Peyer's patch (tissue), 4 donors: ENCODE measurements at regions not wholly inside any gene's neighbourhood (a gene's known extent, or its start where the extent isn't known, plus 50 kb on each side); places are given as distances from the start of the nearest gene placed in this dataset.

ENCODE experiments used
- DNase-seq, 3 donors: peaks; one replicate each; pipeline ENCODE4 v3.0.0-alpha.2; 2017 to 2019
- H3K27ac ChIP-seq, 4 donors: fragments of 200-600 bp; sonication (generic); one replicate each; pipeline ENCODE4 v1.5.1; 2016 to 2019
- H3K27me3 ChIP-seq, 2 donors: fragments of 200-600 bp; sonication (generic); one replicate each; pipeline ENCODE4 v1.5.1; 2019
- H3K36me3 ChIP-seq, 3 donors: fragments of 200-600 bp; sonication (generic); one replicate each; pipeline ENCODE4 v1.5.1; 2016 to 2019
- H3K4me1 ChIP-seq, 4 donors: fragments of 200-600 bp; sonication (generic); one replicate each; pipeline ENCODE4 v1.5.1; 2016 to 2019
- H3K4me3 ChIP-seq, 4 donors: fragments of 200-600 bp; sonication (generic); 1 replicate in 3 of 4; 2 replicates in 1 of 4; pipeline ENCODE4 v1.5.1; 2016 to 2019; ENCODE audit warnings: mild to moderate bottlenecking in 1 of 4
- H3K9me3 ChIP-seq, 4 donors: fragments of 200-600 bp; sonication (generic); one replicate each; pipeline ENCODE4 v1.5.1; 2016 to 2019; ENCODE audit warnings: mild to moderate bottlenecking in 1 of 4
- POLR2A ChIP-seq, 2 donors: fragments of 450-650 bp; IDR thresholded peaks; one replicate each; pipeline ENCODE4 v1.5.1; 2017; ENCODE audit warnings: antibody characterized with exemption in 2 of 2, mild to moderate bottlenecking in 2 of 2, moderate library complexity in 2 of 2
- TF ChIP-seq, protein P1 (sequence below), 6 experiments: fragments of 450-650 bp in 4 of 6; fragments of 200-600 bp in 2 of 6; sonication (generic) in 1 of 6; IDR thresholded peaks; one replicate each; pipeline ENCODE4 v1.5.1; 2017 to 2019; ENCODE audit warnings: antibody characterized with exemption in 6 of 6, mild to moderate bottlenecking in 3 of 6, moderate library complexity in 1 of 6

DNA sequence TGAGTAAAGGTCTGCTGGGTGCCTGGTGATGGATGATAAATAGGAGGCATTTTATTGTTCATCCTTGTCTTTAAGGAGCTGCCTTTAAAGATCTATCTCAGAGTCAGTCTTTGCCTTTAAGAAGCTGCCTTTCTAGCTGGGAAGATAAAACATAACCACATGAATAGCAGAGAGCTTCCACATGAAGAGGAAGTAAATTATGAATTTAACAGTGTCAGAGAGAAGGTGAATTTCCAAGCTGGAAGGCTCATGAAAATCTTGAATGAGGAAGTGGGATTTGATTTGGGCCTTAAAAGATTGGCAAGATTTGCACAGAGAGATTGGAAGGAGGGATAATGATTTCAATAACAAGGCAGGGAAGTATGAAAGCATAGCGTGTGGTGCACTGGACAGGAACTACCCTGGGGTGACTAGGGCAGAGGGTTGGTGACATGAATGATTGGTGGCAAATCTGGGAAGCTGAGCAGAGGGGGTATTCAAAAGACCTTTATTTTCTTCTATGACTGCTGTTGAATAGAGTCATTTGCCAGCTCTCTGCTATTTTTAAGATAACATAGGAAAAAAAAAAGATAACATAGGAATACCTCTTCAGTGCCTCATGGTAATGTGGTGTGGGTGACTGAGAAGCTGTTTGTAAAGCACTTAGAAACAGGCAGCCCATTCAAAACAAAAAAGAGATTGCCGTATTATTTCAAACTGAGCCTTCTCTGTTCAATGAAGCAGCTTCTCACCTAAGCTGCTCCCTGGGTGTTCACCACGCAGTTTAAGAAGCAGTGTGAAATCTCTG lies 591.6 kb downstream of the PKHD1 start:
- no peaks in the 10 kb centered on the region for H3K27me3 ChIP-seq
- DNase-seq = no peak
- H3K4me1 ChIP-seq = no peaks in the 10 kb centered on the region
- no peak overlapping the region for H3K4me3 ChIP-seq
- TF ChIP-seq, protein P1, sequence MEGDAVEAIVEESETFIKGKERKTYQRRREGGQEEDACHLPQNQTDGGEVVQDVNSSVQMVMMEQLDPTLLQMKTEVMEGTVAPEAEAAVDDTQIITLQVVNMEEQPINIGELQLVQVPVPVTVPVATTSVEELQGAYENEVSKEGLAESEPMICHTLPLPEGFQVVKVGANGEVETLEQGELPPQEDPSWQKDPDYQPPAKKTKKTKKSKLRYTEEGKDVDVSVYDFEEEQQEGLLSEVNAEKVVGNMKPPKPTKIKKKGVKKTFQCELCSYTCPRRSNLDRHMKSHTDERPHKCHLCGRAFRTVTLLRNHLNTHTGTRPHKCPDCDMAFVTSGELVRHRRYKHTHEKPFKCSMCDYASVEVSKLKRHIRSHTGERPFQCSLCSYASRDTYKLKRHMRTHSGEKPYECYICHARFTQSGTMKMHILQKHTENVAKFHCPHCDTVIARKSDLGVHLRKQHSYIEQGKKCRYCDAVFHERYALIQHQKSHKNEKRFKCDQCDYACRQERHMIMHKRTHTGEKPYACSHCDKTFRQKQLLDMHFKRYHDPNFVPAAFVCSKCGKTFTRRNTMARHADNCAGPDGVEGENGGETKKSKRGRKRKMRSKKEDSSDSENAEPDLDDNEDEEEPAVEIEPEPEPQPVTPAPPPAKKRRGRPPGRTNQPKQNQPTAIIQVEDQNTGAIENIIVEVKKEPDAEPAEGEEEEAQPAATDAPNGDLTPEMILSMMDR (IDR thresholded peaks at IDR 0.05) = no peak
- TF ChIP-seq POLR2A (IDR thresholded peaks at IDR 0.05) = no peak
- H3K9me3 ChIP-seq = no peaks in the 10 kb centered on the region
- H3K27ac ChIP-seq = no peak overlapping the region
- no peaks in the 10 kb centered on the region for H3K36me3 ChIP-seq

DNA sequence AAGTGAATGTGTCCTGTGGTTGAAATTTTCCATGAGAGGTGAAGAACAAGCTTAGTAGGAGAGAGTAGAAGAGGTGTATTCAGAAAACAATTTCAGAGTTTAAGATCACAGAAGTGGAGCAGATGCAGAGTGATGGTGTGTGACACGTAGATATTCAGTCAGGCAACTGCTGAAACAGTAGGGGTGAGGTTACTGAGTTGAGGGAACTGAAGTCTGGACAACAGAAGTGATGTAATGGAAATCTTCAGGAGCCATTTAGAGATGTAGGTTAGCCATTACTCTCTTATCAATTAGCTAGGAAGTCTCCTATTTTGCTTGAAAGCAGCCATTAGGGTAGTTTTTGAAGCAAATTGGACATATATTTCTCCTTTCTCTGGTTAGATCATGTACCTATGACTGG lies 584.4 kb downstream of the PKHD1 start:
- Histone ChIP-seq H3K4me1 (no peaks in the 10 kb centered on the region), H3K4me3 (no peak overlapping the region), H3K27me3 (no peaks in the 10 kb centered on the region), H3K27ac (no peak overlapping the region), H3K9me3 (no peaks in the 10 kb centered on the region), H3K36me3 (no peaks in the 10 kb centered on the region)
- TF ChIP-seq, protein P1 (IDR thresholded peaks at IDR 0.05) = no peak
- no peak for TF ChIP-seq POLR2A (IDR thresholded peaks at IDR 0.05)
- DNase-seq = no peak

- Histone ChIP-seq H3K27ac (no peak overlapping the region), H3K36me3 (no peaks in the 10 kb centered on the region), H3K9me3 (no peaks in the 10 kb centered on the region), H3K4me3 (no peak overlapping the region), H3K4me1 (no peaks in the 10 kb centered on the region), H3K27me3 (no peaks in the 10 kb centered on the region)
- TF ChIP-seq, protein P1 (IDR thresholded peaks at IDR 0.05) = no peak
- TF ChIP-seq POLR2A (IDR thresholded peaks at IDR 0.05) = no peak
- DNase-seq = no peak
These were observed 582.0 kb downstream of the PKHD1 start for GRCh38 chr6:51505434-51505833.

DNA sequence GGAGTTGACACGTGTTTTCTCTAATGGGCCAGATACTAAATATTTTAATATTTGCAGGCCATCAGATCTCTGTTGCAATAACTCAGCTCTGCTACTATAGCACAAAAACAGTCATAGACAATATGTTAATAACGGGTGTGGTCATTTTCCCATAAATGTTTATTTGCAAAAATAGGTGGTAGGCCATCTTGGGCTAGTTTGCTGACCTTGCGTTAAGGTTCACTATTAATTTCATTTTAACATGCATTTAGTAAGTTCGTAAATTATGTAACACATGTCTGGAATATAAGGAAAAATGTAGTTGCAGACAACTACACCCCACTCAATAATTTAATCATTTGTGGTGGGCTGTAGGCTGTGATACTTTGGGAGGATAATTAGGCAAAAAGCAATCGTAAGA lies 577.8 kb downstream of the PKHD1 start:
- Histone ChIP-seq H3K4me3 (no peak overlapping the region), H3K36me3 (no peaks in the 10 kb centered on the region), H3K27ac (no peak overlapping the region), H3K9me3 (no peaks in the 10 kb centered on the region), H3K4me1 (no peaks in the 10 kb centered on the region), H3K27me3 (no peaks in the 10 kb centered on the region)
- TF ChIP-seq, protein P1 (IDR thresholded peaks at IDR 0.05) = no peak
- no peak for TF ChIP-seq POLR2A (IDR thresholded peaks at IDR 0.05)
- no peak for DNase-seq

- DNase-seq = no peak
- H3K9me3 ChIP-seq = no peaks in the 10 kb centered on the region
- H3K4me3 ChIP-seq = no peak overlapping the region
- no peaks in the 10 kb centered on the region for H3K27me3 ChIP-seq
- TF ChIP-seq, protein P1 (IDR thresholded peaks at IDR 0.05) = no peak
- no peak for TF ChIP-seq POLR2A (IDR thresholded peaks at IDR 0.05)
- no peak overlapping the region for H3K27ac ChIP-seq
- no peaks in the 10 kb centered on the region for H3K36me3 ChIP-seq
- no peaks in the 10 kb centered on the region for H3K4me1 ChIP-seq
These were observed 576.3 kb downstream of the PKHD1 start for GRCh38 chr6:51511081-51511480.
